LNCaP clone FGC (cell line): ENCODE measurements at regions not wholly inside any gene's neighbourhood (a gene's known extent, or its start where the extent isn't known, plus 50 kb on each side); places are given as distances from the start of the nearest gene placed in this dataset.

Experiments used
- DNase-seq: peaks from one replicate; pipeline ENCODE4 v3.0.0-alpha.2; 2011; ENCODE audit warnings: low read depth
- H3K4me3 ChIP-seq: 2 replicates; pipeline ENCODE4 v1.5.1; 2011; ENCODE audit warnings: mild to moderate bottlenecking, low read depth, low read length, control low read depth
- TF ChIP-seq, protein P1 (sequence below): IDR thresholded peaks from 2 replicates; pipeline ENCODE4 v1.5.1; 2012; ENCODE audit warnings: mild to moderate bottlenecking; ENCODE audit not compliant: control insufficient read depth, insufficient read depth; ENCODE audit errors: extremely low read depth

DNA sequence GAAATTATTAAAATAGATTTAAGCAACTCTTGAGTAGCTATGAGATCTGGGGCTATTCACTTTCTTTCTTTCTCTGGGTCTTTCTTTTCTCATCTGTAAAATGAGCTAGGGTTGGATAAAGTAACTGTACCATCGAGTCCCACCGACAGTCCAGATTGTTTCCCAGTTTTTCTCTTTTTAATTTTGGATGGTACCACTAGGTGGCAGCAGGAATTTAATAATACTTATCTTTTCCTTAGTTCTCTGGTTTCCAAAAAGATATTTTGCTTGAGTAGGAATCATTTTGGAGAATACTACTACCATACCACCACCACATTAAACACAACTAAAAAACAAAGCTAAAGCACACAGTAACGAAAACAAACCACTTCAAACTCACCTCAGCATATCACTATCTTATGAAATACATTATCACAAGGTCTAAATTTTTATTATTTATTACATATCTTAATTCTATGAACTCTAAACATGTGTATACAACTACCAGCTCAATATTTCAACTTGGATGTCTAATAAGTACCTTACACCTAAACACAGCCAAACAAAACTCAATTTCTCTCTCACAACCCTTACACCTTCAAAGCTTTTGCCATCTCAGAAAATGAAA lies 584.0 kb downstream of the KCNA4 start:
- no peak overlapping the region for H3K4me3 ChIP-seq
- TF ChIP-seq, protein P1, sequence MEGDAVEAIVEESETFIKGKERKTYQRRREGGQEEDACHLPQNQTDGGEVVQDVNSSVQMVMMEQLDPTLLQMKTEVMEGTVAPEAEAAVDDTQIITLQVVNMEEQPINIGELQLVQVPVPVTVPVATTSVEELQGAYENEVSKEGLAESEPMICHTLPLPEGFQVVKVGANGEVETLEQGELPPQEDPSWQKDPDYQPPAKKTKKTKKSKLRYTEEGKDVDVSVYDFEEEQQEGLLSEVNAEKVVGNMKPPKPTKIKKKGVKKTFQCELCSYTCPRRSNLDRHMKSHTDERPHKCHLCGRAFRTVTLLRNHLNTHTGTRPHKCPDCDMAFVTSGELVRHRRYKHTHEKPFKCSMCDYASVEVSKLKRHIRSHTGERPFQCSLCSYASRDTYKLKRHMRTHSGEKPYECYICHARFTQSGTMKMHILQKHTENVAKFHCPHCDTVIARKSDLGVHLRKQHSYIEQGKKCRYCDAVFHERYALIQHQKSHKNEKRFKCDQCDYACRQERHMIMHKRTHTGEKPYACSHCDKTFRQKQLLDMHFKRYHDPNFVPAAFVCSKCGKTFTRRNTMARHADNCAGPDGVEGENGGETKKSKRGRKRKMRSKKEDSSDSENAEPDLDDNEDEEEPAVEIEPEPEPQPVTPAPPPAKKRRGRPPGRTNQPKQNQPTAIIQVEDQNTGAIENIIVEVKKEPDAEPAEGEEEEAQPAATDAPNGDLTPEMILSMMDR = peak; percentile 47
- no peak for DNase-seq

DNA sequence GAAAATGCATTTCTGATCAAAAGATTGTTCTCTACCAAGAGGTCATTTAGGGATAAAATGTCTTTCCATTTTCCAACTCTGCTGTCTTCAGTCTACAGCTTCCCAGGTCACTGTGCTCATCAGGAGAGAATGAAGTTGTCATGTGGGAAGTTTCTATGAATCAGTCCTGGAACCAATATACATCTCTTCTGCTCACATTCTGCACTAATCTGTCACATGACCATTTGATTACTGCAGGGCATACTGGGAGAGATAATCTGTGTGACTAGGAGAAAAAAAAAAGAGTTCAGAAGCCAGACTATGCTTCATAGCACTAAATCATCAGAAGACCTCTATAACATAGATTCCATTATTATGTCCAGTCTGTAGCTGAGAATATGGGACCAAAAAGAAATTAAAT lies 611.5 kb downstream of the KCNA4 start:
- no peak for DNase-seq
- TF ChIP-seq, protein P1 = no peak
- H3K4me3 ChIP-seq = no peak overlapping the region

DNA sequence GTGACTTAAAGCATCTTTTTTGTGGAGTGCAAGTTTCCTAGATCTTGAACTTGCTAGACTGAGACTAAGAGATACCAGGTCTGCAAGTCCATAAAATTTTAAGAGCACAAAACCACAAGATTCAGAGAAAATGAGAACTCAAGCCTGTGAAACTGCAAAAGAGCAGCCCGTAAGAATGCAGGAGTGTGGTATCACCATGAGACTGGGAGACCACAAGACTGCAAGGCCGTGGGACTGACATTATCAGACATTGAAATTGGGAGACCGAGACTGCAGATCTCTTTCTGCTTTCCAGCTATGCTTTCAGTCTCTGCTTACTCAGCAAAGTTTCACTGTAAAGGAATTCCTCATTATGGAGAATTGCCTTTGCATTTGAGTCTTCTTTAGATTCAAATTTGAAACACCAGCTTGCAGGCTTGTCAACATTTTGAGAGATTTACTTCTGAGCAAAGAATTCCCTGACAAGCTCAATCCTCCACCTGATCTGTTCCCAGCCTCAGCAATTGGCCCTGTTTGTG lies 621.2 kb downstream of the KCNA4 start:
- TF ChIP-seq, protein P1 = no peak
- DNase-seq = no peak
- H3K4me3 ChIP-seq = no peak overlapping the region

DNA sequence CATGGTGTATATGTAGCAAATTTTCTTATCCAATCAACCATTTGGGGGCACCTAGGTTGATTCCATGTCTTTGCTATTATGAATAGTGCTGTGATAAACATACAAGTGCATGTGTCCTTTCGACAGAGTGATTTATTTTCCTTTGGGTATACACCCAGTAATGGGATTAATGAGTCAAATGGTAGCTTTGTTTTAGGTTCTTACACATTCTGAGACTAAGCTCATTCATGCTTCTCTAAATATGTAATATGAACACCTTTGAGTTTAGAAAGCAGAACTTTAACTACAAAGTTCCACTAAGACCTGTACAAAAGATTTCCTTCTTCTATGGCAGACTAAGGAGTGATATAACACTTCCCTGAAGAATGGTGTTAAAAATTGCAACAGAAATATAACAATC lies 627.0 kb downstream of the KCNA4 start:
- TF ChIP-seq, protein P1 = no peak
- H3K4me3 ChIP-seq = no peak overlapping the region
- DNase-seq = no peak

DNA sequence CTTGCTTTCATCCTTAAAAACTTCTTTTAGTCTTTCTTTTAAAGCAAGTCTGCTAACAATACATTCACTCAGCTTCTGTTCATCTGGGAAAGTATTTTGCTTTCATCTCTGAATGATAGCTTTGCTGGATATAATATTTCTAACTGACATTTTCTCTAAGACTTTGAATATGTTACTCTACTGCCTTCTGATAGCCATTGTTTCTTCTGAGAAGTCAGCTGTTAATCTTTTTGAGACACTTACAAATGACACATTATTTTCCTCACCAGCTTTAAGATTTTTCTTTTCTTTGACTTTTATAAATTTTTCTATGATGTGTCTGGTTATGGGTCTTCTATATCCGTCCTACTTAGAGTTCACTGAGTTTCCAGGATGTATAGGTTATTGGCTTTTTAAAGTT lies 643.1 kb downstream of the KCNA4 start:
- H3K4me3 ChIP-seq = no peak overlapping the region
- TF ChIP-seq, protein P1 = no peak
- no peak for DNase-seq

DNA sequence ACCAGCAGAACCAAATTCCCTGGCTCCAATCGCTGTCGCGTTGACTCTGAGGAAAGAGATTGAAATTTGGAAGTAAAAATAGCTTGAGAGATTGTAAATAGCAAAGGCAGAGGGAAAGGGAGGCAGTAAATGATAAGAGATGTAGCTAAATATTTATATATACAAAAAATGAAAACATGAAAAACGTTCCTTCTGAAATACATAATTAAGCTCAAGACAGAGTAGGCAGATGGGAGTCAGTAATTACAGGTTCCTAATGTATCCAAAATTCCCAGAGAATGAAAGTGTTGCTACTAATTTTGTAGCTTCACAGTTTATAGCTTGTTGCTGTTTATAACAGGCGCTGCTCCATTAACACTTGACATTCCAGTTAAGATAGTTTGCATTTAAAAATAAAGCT lies 648.7 kb downstream of the KCNA4 start:
- DNase-seq = no peak
- TF ChIP-seq, protein P1 = no peak
- no peak overlapping the region for H3K4me3 ChIP-seq

DNA sequence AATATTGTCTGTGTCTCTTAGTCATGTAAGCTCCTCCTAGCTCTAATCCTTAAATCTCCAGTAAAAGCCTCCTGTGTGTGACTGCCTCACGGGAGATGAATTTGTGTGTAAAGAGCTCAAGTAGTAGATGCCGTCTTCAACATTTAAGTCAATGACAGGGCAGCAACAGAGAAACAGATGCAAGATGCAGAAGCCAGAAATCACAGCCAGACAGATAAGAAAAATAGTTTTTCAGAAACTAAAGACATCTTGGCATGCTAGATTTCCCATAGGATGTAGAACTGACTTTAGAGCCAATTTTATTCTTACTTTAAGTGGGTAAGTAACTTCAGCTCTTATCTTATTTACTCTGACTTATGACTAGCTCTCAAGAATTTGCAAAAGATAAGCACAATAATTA lies 652.8 kb downstream of the KCNA4 start:
- no peak overlapping the region for H3K4me3 ChIP-seq
- TF ChIP-seq, protein P1 = no peak
- no peak for DNase-seq
